Dermis microvascular lymphatic vessel endothelial cell (primary cell): ENCODE measurements at regions not wholly inside any gene's neighbourhood (a gene's known extent, or its start where the extent isn't known, plus 50 kb on each side); places are given as distances from the start of the nearest gene placed in this dataset.

Experiments
- DNase-seq, 2 donors: peaks; one replicate each; pipeline versions ENCODE4 v3.0.0 to v3.0.0-alpha.2; 2010; ENCODE audit warnings: low read depth in 2 of 2

DNA sequence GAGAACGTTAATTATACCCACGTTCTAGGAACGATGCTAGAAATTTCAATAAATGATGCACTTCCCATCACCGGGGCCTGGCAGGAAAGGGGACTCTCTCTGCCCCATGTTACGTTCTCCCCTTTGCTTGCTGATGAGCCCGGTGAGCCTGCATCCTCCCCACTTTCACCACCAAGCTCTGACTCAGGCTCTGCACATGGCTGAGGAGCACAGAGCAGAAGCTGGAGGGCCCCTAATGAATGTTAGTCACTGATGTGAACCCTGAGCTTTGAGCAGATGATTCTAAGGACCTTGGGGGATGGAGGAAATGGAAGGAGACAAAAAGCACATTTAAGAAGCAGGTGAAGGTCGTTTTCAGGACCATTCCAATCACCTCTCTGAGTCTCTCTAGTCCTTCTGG lies 468.2 kb upstream of the ARID1B start:
- DNase-seq = no peak

DNA sequence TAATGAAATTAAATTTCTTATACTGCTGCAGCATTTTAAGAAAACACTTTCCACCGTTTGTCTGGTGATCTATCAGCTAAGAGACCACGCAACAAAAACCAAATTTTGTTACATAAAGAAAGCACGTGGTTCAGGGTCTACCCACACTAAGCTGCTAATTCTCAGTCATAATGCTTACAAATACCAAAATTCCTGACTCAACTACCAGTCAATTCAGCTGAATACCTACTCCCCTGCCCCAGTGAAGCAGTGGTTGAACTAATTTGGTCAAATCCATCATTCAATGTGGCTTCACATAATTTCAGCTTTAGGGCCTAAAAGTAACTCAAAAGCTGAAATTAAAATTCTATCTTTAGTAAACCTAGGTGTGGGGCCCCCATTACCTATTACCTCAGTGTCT lies 468.6 kb upstream of the ARID1B start:
- no peak for DNase-seq

DNA sequence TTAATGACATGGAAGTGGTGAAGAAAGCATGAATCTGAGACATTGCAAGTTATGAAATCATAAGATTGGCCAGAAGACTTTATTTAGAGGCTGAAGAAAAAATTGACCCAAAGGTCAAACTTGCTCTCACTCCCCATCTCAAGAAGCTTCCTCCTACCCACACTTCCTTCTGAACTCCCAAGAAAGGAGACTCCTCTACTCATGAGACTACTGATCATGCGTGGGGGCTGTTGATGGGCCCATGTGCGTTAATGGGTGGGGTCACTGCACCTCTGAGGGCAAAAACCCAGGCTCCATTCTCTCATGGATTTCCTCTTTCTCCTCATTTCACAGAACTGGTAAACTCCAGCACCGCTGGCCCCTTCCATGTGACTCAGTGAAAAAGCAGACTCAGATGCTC lies 470.6 kb upstream of the ARID1B start:
- DNase-seq = no peak

DNA sequence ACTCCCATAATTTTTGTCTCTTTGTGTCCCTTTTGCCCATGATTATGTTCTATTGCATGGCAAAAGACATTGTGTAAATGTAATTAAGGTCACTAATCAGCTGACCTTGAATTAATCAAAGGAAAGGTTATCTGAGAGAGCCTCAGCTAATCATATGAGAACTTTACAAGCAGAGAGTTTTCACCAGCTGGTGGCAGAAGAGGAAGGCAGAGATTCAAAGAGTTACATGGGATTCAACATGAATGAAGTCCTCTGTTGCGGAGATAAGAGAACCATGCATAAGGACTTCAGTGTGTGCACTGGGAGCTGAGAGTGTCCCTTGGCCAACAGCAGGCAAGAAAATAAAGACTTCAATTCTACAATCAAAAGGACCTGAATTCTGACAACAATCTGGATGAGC lies 494.1 kb upstream of the ARID1B start:
- no peak for DNase-seq

DNA sequence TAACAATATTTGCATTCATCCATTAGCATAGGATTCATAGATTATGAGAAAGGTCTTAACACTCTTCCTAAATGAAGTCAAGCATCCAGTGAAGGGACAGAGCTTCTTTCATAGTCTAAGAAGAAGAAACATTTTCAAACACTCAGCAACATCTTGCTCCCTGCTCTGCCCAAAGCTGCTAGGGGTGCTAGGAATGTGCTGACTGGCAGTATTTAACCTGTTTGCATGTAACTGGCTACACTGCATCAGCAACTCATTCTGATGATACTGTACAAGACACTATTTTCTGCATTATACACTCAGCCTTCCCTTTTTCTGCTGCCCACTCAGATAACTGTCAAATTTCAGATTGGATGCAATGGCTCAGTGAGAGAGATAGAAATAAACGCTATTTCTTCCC lies 495.1 kb upstream of the ARID1B start:
- no peak for DNase-seq

DNA sequence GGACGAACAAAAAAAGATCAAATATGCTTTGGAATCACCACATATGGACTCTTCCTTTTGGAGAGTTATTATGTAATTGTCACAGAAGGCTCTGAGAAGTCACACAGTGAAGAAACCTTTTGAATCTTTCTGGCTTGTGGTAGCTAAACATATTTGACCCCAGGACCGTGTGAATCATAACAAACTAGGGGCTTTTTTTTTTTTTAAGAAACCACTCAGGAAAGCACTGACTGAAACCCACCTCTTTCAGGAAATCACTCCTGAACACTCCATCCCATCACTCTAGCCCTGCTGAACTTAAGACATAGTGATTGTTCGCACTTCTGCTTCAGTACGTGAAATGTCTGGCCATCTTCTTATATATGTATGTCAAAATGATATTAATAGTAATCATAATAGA lies 495.9 kb upstream of the ARID1B start:
- no peak for DNase-seq

DNA sequence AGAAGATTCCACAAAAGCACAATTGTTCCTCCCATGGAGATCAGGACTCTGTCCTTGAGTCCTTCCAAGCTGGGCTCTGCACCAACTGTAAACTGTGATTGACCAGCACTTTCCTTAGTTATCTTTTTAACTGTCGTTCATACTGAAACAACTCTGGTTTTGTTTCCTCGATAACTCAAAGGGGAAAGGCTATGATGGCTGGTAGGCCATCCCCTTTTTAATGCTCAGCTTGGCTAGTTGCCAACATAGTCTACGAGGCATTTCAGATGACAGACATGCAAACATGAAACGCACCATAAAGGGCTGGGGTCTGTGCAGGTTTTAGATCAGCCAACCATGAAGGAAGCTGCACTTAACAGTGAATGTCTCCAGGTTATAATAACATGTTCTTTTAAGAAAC lies 497.1 kb upstream of the ARID1B start:
- DNase-seq = no peak

DNA sequence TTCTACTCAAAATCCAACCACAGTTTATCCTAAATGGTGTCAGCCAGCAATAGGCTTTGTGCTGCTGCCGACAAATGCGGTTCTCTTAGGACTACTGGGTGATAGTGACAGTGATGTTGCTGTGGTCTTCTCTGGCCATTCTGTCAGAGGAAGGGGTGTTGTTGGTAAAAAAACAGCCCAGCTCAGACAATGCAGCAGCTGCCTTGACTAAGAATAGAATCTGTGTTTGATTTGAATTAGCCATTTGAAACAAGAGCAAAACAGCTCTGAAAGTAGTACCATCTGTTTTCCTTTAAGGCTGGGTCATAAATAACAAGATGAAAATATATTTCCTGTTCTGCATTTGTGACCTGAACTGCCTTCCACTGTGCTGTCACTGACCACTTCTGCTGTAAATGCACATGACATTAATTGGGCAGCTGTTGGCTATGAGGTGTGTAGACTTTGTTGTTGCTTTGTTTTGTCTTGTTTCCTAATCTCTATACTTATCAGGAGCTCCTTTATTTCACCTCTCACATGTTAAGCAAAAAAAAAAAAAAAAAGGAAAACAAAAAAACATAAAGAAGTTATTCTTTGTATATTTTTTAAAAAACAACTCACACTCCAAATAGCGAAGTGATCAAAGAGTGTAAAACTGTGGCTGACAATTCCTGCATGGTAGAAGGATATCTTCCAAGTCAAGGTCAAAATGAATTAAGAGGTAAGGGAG lies 497.8 kb upstream of the ARID1B start:
- DNase-seq = peak in 1 of 2 donors; percentile 3

DNA sequence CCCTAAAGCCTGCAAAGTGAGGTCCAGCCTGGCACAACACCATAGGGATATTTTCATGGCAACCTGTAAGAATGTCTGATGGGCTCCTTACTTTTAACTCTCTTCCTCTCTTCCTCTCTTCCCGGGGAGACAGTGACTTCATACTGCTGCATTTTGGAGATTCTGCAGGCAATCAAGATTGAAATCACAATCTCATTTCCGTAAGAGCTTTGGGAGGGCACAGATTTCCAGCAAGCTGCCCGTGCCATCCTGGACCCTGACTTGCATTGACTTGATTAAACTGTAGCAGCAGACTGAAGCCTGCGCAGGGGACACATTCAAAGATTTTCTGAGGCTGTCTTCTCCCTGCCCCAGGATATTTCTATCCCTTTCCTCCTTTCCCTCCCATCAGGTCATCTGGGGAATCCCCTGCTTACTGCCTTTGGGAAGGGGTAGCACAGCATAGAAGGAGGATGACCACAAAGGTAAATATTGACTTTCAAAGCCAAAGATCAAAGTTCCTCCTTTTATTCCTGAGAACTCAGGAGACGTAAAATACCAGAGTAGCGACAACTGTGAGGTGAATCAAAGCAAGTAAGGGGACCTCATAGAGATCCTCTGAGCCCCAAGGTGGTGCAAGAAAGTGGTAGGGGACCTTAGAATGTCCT lies 504.0 kb upstream of the ARID1B start:
- DNase-seq = no peak

DNA sequence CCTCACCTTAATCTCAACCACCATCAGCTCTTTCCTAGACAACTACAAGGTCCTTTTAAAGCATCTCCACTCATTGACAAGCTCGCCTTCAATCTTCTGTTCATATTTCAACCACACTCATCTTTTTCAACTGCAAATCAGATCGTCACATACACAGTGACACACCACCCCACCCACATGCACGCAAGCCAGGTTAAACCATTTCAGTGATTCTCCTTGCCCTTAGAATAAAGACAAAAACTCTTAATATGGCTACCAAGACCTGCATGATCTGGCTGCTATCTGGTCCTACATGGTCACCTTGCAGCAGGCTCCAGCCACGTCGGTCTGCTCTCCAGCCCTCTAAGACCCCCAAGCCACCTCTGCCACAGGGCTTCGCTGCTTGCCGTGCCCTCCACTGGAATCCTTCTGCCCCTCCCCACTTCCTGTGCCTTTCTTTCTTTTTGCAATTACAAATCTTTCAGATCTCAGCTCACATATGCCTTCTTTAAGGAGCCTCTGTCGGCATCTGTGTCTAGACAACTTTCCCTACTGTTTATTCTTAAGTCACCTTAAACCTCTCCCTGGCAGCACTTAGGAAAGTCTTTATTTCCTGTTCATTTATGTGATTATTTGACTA lies 507.3 kb upstream of the ARID1B start:
- DNase-seq = no peak

DNA sequence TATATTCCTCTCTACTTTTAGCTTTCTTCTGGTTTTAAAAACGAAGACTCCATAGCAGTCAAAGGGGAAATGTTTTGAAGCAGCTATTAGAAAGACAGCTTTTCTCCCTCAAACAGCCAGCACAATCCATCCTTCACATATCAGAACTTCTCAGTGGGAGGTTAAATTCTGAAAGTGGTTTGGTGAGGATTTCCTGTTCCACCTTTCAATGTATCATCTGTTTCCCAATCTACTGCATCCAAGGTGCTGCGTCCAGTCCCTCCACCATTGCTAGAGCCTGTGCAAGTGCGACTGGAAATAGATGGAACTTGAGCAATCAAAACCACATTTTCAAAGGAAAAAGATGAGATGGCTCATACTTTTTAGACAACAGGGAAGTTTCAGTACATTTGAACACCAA lies 508.3 kb upstream of the ARID1B start:
- DNase-seq = no peak

DNA sequence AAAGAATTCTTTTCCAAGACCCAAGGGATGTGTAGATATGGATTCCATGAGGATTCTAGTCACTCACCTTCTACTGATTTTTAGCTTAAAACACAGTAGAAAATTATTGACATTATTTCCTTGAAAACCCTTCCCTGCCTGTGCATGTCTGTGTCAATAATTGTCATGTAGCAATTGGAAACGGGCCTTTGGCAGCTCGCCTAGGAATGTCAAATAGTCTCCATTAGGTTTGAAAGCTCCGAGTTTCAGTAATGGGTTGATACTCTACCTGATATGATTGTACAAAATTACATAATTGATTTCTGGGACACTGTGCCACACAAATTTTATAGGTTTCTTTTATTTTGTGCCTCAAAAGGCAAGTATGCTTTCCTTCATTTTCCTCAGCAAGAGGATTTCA lies 515.2 kb upstream of the ARID1B start:
- no peak for DNase-seq

DNA sequence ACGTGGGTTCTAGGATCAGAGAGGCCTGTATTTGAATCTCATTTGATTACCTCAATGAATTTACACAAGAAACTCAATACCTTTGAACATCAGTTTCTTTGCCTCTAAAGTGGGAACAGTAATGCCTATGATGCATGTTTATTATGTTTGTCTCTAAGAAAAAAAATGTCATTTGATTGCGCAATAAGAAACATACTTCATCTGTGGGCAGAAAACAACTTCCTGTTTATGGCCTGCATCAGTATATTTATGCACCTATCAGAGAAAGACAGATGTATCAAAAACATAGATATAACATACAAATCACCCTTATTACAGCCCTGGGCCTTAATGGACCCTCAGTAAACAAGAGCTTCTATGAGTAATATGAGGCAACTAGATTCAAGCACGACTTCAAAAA lies 516.4 kb upstream of the ARID1B start:
- no peak for DNase-seq

DNA sequence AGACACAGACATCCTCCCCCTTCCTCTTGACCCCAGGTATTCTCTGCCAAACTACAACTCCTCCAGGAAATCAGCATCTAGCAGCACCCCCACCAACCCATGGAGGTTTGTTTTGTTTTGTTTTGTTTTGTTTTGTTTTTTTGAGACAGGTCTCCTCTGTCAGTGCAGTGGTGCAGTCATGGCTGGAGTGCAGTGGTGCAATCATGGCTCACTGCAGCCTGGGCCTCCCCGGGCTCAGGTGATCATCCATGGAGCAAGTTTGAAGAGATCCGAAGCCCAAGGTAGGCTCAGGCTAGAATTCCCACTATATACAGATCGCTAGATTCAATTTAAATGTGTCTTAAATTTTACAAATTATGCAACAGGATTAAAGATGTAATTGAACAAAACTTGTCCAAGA lies 518.2 kb upstream of the ARID1B start:
- no peak for DNase-seq

DNA sequence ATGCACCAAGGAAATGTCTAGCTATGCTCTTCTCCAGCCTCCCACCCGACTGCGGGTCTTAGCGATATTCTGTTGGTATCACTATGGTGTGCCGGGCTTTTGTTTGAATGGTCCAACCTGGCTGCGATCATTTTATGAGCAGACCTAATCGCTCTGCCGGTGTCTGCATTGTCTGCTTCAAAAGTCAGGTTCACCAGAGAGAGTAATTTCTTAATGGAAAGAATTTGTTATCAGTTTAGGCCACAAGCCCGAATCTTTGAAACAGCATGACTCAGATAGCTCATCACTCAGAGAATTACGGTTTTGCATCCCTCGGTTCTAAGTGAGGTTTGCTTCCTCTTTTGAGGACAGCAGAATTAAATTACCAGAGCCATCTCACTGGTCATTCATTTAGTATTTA lies 521.0 kb upstream of the ARID1B start:
- DNase-seq = no peak

DNA sequence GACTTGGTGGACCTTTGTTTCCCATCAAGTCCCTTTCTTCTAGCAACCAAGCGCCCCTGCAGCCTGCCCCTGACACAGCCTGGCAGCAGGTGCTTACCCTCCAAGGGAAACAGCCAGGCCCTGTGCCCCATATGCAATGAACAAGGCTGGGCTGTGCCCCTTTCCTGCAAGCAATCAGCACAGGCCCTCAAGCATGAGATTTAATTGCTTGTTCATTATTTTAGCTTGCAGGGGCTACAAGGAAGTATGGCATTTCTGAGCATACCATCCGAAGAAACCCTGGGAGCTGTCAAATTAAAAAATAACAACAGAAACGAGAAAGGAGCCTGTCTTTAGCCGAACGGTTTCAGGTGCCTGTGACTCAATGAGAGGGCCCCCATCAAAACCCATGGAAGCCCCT lies 522.9 kb upstream of the ARID1B start:
- no peak for DNase-seq

DNA sequence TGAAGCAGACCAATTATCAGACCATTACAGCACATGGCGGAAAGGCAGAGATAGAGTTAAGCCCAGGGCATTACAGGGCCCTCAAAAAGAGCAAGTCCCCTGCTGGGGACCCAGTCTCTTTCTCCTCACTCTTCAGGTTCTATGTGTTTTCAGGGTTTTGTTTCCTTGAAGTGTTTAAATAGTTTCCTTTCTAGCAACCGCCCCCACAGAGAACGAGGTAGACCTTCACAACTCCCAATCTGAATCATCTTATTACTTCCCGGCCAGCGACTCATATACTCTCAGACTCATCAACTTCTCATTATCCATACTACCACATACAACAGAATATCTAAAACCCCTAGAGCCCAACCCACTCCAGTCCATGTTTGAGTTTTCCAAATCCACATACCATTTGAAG lies 526.6 kb upstream of the ARID1B start:
- no peak for DNase-seq

DNA sequence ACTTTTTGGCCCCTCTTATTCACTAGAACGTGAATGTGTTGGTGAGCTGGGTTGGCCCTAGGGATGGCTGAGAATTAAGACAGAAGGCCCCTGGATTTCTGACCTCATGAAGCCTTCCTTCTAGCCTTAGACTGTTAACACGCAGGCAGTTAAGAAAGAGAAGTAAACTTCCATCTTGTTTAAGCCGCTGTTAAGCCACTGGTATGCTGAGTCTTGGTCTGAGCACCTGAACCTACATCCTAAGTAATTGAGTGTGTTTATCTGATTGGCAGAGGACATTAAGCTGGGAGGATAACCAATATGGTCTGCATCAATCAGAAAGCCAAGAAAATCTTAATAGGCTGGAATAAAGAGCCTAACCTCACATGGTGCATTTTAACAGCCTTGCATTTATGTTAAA lies 535.0 kb upstream of the ARID1B start:
- no peak for DNase-seq

DNA sequence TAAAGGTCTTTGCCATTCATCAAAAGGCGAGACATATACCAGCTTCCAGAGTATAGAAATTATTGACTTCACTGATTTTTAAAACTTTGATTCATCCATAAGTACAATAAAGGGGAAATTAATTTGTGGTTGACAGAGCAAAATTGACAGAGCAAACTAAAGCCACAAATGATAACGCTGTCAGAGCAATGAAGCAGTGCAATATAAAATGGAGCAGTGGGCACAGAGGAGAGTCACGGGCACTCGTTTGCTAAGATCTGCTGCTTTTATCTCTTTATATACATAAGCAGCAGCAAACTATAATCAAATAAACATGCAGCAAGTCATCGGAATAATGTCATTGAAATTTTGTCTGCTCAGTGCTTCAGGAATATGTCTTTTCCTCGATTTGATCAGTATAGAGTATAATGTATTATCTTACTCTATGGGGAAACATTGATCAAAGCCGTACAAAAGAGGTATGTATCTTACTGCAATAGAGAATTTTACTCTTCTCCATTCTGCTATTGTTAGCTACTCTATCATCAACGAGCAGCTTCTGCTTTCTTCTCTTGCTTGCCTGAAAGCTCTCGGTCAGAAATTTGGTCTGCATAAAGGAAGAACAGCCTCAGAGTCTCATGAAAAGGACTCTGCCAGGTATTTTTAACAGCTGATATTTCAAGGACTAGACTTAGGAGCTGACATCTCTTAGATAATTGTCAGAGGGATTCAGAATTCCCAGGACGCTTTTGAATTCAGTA lies 546.0 kb upstream of the ARID1B start:
- no peak for DNase-seq

DNA sequence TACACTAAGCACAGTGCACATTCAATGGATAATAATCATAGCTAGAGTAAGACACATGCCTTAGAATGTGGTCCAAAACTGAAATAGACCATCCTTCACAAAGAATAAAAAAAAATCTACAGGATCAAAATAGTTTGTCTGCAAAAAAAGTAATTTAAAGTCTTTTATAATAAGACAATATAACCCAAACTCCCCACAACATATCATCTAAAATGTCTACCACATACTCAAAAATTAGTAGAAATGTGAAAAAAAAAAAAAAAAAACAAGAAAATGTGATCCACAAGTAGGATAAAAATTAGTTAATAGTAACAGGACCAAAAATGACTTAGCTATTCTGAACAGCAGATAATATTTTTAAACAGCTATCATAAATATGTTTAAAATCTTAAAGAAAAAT lies 557.2 kb upstream of the ARID1B start:
- no peak for DNase-seq

DNA sequence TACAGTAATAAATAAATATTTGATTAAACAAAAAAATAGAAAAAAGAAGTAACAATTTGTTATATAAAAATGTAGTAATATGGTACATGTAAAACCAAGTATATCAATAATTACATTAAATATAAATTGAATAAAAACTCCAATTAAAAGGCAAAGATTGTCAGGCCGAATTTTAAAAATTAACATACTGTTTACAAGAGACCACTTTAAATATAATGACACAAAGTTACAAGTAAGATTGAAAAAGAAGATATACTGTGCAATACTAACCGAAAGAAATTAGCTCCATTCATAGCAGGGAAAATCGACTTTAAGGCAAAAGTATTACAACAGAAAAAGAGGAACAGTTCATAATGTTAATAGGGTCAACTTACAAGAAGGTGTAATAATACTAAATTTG lies 571.5 kb upstream of the ARID1B start:
- DNase-seq = no peak

DNA sequence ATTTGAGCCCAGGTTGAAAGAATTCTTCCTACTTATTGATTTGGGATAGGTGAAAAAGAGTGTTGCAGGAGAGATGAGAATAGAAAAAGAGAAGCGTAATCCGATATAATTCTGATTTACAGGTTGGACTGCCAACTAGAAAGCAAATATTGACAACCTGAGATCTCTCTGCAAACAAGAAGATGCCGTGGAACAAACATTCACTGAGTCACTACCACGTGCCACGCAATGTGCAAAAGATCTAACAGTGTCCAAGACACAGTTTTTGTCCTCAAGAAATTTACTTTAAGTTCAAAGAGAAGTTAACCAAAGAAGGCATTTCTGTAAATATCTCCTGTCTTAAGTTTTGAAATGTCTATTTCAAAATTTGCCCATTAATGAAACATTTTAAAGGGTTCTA lies 578.0 kb upstream of the ARID1B start:
- DNase-seq = no peak

DNA sequence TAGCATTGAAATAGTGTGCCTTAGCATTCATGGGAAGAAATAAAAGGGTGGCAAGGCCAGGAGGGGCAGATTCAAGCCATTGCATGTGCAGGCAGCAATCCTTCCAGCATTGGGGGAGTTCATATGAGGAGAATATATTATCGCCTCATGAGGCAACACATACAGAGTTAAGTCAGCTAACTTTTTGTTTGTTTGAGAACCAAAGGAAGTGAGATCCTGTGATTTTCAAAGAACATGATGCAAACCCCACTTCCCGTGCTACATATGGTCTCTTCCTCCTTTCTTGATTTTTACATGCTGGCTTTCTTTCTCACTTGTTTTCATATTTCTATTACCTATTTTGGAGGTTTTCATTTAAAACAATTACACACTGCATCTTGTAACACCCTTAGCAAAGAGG lies 579.7 kb upstream of the ARID1B start:
- DNase-seq = no peak
